D721Med (cell line): ENCODE measurements at regions not wholly inside any gene's neighbourhood (a gene's known extent, or its start where the extent isn't known, plus 50 kb on each side); places are given as distances from the start of the nearest gene placed in this dataset.

ENCODE experiments used
- DNase-seq: peaks from one replicate; pipeline ENCODE4 v3.0.0; 2011; ENCODE audit warnings: low spot score; ENCODE audit not compliant: insufficient read length
- FAIRE-seq: peaks from 2 replicates; lab custom pipeline; 2011; peaks lifted over from hg19 to GRCh38; lab: Jason Lieb, UNC
- TF ChIP-seq, protein P1 (sequence below): IDR thresholded peaks from 2 replicates; pipeline ENCODE4 v1.5.1; 2012; ENCODE audit warnings: mild to moderate bottlenecking, control low read depth; ENCODE audit not compliant: insufficient read depth; ENCODE audit errors: missing control alignments

DNA sequence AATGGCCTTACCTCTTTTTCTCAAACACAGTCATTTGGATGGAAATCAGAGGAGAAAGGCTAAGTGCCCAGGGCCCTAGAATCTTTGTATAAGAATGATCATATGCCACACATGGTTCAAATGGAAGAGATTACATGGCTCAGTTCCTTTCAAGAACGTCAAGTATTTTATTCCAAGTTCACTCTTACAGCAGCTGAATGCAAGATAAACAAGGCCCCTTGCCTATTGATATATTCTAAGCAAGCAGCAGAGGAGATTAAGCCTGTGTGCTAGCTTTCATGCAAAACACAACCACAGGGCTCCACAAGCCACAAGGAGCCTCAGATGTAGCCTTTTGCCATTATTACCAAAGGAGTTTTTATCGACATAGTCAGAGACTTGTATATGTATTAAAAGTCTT, 55.3 kb upstream of the SLCO6A1 start:
- FAIRE-seq = no peak
- TF ChIP-seq, protein P1, sequence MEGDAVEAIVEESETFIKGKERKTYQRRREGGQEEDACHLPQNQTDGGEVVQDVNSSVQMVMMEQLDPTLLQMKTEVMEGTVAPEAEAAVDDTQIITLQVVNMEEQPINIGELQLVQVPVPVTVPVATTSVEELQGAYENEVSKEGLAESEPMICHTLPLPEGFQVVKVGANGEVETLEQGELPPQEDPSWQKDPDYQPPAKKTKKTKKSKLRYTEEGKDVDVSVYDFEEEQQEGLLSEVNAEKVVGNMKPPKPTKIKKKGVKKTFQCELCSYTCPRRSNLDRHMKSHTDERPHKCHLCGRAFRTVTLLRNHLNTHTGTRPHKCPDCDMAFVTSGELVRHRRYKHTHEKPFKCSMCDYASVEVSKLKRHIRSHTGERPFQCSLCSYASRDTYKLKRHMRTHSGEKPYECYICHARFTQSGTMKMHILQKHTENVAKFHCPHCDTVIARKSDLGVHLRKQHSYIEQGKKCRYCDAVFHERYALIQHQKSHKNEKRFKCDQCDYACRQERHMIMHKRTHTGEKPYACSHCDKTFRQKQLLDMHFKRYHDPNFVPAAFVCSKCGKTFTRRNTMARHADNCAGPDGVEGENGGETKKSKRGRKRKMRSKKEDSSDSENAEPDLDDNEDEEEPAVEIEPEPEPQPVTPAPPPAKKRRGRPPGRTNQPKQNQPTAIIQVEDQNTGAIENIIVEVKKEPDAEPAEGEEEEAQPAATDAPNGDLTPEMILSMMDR = no peak
- DNase-seq = no peak

DNA sequence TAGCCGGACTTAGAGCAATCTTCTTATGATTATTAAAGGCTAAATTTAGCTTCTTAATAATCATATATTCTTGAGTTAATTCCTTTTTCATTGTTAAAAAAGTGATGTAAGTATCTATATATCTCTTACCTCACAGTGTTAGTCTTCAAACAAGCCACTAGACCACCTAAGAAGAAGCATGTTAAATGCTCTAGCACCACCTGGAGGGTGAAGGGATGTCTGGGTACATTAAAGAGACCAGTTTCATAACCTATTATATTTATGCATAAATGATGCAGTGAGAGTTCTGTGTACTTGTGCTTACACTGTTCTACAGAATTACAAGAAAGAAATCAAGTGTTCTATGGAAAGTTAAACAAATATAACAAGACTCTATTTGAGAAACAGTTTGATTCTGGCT, 55.9 kb upstream of the SLCO6A1 start:
- no peak for DNase-seq
- no peak for FAIRE-seq
- TF ChIP-seq, protein P1 = peak; percentile 47

DNA sequence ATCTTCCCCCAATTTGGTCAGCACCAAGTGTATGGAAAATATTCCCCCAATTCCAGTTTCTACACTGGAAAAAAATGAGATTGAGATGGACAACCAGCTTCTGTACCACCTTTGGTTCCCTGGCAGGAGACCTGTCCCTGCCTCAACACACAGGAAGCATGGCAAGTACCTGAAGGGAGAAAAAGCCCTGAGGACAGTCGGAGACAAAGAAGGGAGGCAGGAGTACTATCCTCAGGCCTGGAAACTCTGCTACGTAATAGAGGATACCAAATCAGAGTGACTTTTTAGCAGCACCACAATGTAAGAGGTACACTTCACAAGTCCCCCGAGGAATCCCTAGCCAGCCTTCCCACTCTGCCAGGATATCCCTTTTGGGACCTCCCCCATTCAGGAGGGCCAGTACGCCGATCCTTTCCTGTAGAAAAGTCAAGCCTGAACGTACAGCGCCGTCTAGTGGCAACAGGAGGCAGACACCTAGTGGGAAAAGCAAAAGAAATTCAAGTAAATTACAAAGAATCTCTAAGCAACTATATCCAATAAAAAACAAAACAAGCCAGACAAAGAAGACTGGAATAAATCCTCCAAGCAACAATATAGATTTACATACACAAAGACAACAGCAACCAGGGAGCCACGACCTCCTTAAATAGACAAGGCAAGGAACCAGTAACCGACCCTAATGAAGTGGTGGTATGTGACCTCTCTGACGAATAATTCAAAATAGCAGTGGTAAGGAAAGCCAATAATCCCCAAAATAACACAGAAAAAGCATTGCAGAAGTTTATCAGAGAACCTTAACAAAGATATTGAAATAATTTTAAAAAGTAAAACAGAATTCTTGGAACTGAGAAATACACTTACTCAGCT, 63.3 kb upstream of the SLCO6A1 start:
- DNase-seq = no peak
- no peak for FAIRE-seq
- TF ChIP-seq, protein P1 = peak; percentile 37

DNA sequence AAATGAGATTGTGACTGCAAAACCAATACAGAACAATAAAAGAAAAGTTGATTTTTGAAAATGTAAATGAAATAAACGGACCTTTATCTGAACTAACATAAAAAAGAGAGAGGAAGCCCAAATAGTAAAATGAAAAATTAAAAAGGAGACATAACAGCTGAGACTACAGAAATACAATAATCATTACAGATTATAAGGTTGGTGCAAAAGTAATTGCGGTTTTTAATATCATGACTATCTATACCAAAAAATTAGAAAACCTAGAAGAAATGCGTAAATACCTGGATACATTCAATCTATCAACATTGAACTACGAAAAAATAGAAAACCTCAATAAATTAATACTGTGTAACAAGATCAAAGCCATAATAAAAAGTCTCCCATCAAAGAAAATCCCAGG, 71.9 kb upstream of the SLCO6A1 start:
- DNase-seq (no peak), FAIRE-seq (no peak)
- TF ChIP-seq, protein P1 = no peak

DNA sequence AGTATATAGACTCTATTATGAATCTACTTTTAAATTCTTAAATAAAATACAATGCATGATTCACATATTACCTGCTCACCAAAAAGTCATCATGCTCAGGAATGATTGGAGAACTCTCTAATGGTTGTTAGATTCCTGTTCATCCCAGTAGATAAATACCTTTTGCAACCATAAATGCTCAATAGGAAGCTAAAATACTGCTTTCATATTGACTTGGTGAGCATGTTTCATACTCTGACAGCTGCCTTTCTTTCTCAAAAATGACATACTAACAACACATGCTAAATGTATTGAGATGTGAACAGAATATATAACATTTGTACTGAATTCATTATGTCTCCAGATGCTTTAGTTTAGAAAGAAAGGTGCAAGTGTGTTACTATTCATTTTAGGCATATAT, 79.6 kb upstream of the SLCO6A1 start:
- FAIRE-seq = no peak
- TF ChIP-seq, protein P1 = no peak
- no peak for DNase-seq

DNA sequence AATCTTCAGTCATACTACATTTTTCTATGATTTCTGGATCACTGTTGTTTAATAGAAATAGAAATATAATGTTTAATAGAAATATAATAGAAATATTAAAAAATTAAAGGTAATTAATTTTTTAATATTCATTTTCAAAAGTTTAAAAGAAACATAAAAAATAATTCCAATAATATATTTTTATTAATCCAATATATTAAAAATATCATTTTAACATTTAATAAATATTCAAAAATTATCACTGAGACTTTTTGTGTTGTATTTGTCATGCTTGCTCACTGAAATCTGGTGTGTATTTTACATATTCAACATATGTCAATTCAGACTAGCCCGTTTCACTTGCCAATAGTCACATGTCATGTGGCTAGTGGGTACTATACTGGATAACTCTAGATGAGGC, 80.6 kb upstream of the SLCO6A1 start:
- TF ChIP-seq, protein P1 = no peak
- FAIRE-seq (no peak), DNase-seq (no peak)

DNA sequence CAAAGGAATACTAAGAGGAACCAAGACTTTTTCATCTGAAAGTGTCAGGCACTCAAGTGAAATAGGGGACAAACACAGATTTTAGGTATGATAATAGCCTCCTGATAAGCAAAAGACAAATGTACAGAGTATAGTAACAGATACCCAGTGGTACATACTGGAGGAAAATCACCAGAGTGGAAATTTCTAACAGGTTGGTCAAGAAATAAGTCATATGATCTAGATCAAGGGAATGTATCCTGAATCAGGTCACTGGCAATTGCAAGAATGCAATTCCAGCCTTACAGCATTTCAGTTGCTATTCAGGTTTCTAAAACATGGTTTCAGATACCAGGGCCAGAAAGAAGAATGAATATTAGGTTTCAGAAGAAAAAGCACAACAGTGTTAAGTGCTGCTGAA, 82.2 kb upstream of the SLCO6A1 start:
- FAIRE-seq (no peak), DNase-seq (no peak)
- TF ChIP-seq, protein P1 = no peak
